WI38 (cell line): ENCODE measurements at regions not wholly inside any gene's neighbourhood (a gene's known extent, or its start where the extent isn't known, plus 50 kb on each side); places are given as distances from the start of the nearest gene placed in this dataset.

Experiments
- H3K4me3 ChIP-seq: 2 replicates; pipeline ENCODE4 v1.5.1; 2011; ENCODE audit warnings: low read depth, mild to moderate bottlenecking, control low read depth, low read length
- TF ChIP-seq, protein P1 (sequence below): IDR thresholded peaks from 2 replicates; pipeline ENCODE4 v1.5.1; 2012; ENCODE audit warnings: low read depth, mild to moderate bottlenecking, control low read depth, low read length

DNA sequence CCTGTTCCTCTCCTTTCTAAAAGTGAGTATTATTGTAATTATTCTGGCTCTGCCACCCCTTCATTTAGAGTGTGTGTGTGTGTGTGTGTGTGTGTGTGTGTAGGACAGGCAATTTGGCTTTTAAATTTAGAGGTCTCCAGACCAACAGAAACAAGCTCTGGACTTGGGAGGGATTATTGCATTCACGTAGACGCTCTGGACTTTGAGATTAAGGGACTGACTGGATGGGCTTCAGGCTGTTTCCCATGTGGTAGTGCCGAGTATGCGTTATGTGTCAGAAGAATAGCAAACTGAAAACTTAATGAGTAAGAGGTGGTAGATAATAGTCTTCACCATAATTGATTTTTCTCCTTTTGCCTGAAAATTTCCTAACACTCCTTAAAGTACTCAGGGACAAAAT, 281.9 kb downstream of the USP25 start:
- no peak overlapping the region for H3K4me3 ChIP-seq

DNA sequence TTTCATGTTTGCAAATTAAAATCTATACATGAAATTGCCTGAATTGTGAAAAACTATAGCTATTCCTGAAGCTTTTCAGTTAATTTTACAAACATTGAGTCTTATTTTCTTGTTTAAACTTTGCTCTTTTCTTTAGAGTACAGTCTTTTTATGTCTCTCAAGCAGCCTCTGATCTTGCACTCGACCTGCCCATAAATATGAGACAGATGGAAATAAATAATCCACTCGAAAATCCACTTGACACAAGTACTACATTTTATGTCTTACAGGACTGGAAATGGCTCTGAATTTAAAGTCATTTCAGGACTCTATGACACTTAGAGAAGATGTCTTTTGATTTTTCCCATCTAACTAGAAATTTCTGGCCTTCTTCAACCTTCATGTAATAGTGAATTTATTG, 283.8 kb downstream of the USP25 start:
- TF ChIP-seq, protein P1, sequence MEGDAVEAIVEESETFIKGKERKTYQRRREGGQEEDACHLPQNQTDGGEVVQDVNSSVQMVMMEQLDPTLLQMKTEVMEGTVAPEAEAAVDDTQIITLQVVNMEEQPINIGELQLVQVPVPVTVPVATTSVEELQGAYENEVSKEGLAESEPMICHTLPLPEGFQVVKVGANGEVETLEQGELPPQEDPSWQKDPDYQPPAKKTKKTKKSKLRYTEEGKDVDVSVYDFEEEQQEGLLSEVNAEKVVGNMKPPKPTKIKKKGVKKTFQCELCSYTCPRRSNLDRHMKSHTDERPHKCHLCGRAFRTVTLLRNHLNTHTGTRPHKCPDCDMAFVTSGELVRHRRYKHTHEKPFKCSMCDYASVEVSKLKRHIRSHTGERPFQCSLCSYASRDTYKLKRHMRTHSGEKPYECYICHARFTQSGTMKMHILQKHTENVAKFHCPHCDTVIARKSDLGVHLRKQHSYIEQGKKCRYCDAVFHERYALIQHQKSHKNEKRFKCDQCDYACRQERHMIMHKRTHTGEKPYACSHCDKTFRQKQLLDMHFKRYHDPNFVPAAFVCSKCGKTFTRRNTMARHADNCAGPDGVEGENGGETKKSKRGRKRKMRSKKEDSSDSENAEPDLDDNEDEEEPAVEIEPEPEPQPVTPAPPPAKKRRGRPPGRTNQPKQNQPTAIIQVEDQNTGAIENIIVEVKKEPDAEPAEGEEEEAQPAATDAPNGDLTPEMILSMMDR: no peak
- H3K4me3 ChIP-seq: no peak overlapping the region

More for the DNA sequence above, 281.9 kb downstream of the USP25 start:
- TF ChIP-seq, protein P1: no peak

DNA sequence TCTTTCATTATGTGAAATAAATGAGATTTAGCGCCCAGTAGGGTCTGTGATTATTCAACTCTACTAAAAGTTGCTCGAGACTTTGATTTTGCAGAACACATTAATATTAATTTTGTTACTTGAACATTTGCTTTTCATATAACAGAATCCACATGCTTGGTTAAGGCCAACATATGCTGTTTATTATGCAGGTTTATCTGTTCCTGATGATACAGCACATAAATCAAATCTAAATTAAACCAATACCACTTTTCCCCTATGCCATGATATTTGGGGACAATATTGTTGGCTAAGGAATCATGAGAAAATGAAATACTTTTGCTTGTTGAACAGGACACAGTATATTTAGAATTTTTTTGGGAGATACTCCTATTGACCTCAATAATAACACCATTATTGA, 291.1 kb downstream of the USP25 start:
- H3K4me3 ChIP-seq: no peak overlapping the region
- TF ChIP-seq, protein P1: no peak

DNA sequence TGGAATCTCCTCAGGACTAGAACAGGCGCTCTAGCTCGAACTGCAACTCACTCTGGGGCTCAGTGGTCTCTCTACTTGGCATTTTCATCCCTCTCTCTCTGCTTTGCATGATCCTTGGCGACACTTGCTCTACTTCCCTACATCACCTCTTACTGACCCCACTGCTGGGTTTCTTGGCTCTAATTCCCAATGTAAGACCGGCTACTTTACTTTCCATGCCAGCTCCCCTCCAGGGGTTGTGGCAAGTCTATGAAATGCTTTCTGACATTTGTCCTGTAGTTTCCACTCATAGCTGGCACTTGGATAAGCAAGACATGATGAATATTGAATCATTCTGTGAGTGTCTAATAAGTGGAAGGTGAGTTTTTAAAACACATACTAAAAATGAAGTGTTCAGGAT, 292.3 kb downstream of the USP25 start:
- TF ChIP-seq, protein P1: no peak
- no peak overlapping the region for H3K4me3 ChIP-seq

DNA sequence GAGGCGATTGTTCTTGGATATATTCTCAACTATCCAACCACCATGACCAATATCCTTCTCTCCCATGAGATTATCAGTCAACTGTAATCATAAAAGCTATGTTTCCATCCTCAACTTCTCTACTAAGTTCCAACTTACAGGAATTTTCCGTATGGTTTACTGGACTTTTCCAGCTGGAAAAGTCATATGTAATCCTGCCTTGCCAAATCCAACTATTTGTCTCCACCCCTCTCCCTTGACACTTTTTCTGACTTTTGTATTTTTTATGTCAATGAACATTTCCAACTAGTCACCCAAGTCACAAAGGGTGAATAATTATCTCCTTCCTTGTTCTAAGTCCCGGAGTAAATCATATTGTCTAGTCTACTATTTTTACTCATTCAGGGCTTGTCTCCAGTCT, 293.1 kb downstream of the USP25 start:
- H3K4me3 ChIP-seq: no peak overlapping the region
- TF ChIP-seq, protein P1: no peak

DNA sequence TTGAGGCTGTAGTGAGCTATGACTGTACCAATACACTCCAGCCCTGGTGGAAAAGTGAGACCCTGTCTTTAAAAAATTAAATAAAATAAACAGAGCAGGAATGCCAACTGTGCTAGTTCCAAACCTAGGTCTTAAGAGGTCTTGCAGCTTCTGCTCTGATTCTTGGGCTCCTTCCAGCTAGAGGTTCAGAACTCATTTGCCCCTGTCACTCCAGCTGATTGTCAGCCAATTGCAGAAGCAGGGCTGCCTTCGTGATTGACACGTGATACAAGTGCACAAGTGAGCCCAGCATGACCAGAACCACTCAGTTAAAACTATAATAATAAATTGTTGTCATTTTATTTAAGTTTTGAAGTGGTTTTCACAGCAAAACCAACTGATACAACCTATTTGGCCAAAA, 298.4 kb downstream of the USP25 start:
- TF ChIP-seq, protein P1: no peak
- H3K4me3 ChIP-seq: no peak overlapping the region

DNA sequence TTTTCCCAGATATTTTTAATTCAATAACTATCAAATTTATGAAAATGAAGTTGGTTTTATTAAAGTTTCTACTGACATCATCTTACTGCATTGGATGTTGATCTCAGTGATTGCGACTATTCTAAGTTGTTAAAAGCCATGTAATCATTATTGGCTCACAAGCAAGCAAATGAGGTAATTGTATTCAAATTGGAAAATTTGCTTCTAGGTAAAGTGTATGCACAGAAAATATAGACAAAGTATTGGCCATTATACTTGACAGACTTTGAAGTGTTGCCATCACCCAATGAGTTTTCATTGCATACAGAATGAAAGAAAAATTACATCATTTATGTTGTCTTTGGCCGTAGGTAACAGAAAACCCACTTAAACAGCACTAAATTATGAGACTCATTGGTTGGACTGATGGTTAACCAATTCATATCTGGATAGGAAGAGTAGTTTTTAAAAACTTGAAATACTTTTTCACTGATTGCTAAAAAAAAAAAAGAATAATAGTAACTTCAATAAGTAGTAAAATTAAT, 299.2 kb downstream of the USP25 start:
- TF ChIP-seq, protein P1: no peak
- no peak overlapping the region for H3K4me3 ChIP-seq
